ENCODE measurements at regions not wholly inside any gene's neighbourhood (a gene's known extent, or its start where the extent isn't known, plus 50 kb on each side); places are given as distances from the start of the nearest gene placed in this dataset.

DNA sequence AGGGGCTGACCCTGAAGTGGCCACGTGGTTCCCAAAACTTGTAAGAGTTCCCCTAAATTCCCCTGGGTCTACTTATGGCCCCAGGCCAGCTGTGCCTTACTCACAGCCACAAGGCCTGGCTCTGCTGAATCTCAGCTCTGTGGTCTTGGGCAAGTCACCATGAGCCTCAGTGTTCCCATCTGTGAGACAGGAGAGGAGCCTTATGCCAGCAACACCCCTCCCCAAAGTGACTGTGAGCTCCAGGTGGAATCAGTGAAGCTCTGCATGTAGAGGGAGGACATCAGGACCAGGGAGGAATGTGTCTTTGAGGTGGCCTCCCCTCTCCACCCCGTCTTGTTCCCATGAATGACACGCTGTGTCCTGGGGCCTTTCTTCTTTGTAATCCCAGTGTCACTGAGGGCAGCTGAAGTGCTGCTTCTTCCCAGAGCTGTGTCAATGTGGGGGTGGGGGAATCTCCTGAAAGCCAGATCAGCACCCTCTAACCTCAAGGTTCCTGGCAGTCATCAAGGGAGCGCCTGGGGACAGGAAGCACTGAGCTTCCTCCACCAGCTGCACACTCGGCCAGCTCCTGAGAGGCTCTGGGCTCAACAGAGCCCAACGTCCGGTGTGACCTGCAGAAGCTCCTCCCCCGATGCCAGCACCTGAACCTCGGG is 258.9 kb downstream of the UACA start:
- peaks cover 10 to 17% of the 10 kb centered on the region in 2 donors for H3K4me1 ChIP-seq (replicated peaks in 1 of 2)
- H3K27ac ChIP-seq, result peak overlapping the region in 3 of 5 donors; percentile 24 to 82 (median 34)
- intact Hi-C loops (cut with DNase I), result no loop called here
- 40 to 48% (median 46%) methylated on average over 6 to 9 of the region's 9 CpGs for WGBS, 4 donors
- H3K4me3 ChIP-seq, result no peak overlapping the region
- H3K27me3 ChIP-seq, result no peaks in the 10 kb centered on the region
- no peak for TF ChIP-seq POLR2A (IDR thresholded peaks at IDR 0.05)
- TF ChIP-seq, protein P1, sequence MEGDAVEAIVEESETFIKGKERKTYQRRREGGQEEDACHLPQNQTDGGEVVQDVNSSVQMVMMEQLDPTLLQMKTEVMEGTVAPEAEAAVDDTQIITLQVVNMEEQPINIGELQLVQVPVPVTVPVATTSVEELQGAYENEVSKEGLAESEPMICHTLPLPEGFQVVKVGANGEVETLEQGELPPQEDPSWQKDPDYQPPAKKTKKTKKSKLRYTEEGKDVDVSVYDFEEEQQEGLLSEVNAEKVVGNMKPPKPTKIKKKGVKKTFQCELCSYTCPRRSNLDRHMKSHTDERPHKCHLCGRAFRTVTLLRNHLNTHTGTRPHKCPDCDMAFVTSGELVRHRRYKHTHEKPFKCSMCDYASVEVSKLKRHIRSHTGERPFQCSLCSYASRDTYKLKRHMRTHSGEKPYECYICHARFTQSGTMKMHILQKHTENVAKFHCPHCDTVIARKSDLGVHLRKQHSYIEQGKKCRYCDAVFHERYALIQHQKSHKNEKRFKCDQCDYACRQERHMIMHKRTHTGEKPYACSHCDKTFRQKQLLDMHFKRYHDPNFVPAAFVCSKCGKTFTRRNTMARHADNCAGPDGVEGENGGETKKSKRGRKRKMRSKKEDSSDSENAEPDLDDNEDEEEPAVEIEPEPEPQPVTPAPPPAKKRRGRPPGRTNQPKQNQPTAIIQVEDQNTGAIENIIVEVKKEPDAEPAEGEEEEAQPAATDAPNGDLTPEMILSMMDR (IDR thresholded peaks at IDR 0.05), result no peak
- no peaks in the 10 kb centered on the region for H3K36me3 ChIP-seq (replicated peaks in 1 of 2)
- peak; percentile 39 to 77 (median 69) for DNase-seq
- no peaks in the 10 kb centered on the region for H3K9me3 ChIP-seq (replicated peaks in 1 of 3)

DNA sequence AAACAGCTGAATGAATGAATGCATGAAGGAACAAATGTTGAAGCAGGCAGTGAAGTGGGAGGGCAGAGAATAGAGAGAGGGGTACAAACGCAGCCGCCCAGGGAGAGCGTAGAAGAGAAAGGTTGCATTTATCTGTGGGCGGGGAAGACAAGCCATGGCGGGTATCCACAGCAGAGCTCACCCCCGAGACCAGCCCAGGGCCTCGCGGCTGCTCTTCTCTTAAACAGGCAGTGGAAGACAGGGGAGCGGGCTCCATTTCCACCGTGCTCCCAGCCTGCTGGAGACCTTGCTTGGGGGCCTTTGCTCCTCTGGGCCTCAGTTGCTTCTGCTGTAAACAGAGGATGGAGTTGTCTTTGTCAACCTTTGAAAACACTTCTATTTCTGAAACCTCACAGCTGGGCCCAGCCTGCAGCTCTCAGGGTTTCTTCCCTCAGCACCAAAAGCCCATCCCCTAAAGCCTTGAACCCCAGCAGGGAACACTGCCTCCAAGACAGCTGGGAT is 259.5 kb downstream of the UACA start:
- H3K9me3 ChIP-seq (replicated peaks in 1 of 3), result no peaks in the 10 kb centered on the region

DNA sequence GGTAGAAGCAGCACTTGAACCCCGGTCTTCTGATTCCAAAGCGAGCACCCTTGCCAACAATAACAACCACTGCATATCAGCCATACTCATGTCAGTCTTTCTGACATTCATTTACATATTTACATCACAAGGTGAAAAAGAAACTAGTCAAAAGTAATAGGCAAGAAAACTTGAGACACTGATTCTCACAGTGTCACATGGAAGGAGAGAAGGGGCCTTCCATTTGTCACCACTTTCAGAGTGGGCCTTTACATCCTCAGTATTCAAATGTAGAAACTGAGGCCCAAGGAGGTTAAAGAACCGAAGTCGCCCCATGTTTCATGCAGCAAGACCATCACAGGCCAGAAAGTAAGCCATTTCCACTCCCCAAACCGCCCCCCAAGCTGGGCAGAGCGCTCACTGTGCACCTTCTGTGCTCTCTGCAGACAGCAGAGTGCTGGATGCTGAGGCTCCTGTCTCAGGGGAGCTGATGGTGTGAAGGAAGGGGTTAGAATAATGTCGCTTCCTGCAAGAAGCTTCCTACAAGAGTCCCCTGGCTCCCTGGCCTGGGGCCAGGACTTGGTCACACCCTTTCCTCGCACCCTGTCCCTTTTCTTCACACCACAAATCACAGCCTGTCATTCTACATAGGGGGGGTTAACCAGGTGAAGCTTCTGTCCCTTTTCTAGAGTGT is 260.1 kb downstream of the UACA start:
- TF ChIP-seq, protein P1 (IDR thresholded peaks at IDR 0.05), result no peak
- TF ChIP-seq POLR2A (IDR thresholded peaks at IDR 0.05), result no peak
- H3K27me3 ChIP-seq, result no peaks in the 10 kb centered on the region
- 81 to 88% (median 85%) methylated on average over 7 to 8 of the region's 8 CpGs for WGBS, 4 donors
- intact Hi-C loops (cut with DNase I), result no loop called here
- no peaks in the 10 kb centered on the region for H3K36me3 ChIP-seq (replicated peaks in 1 of 2)
- no peak for DNase-seq
- no peak overlapping the region for H3K27ac ChIP-seq
- H3K9me3 ChIP-seq (replicated peaks in 1 of 3), result no peaks in the 10 kb centered on the region
- H3K4me1 ChIP-seq (replicated peaks in 1 of 2), result peaks cover 10 to 17% of the 10 kb centered on the region in 2 donors
- no peak overlapping the region for H3K4me3 ChIP-seq

More for the DNA sequence above, 259.5 kb downstream of the UACA start:
- DNase-seq, result no peak
- Histone ChIP-seq H3K4me1 (replicated peaks in 1 of 2) (peaks cover 10 to 17% of the 10 kb centered on the region in 2 donors), H3K27me3 (no peaks in the 10 kb centered on the region), H3K4me3 (no peak overlapping the region), H3K36me3 (replicated peaks in 1 of 2) (no peaks in the 10 kb centered on the region), H3K27ac (peak overlapping the region in 2 of 5 donors; percentile 34 to 82)
- 87 to 90% (median 88%) methylated on average over 8 to 10 of the region's 10 CpGs for WGBS, 4 donors
- intact Hi-C loops (cut with DNase I), result no loop called here
- no peak for TF ChIP-seq POLR2A (IDR thresholded peaks at IDR 0.05)

DNA sequence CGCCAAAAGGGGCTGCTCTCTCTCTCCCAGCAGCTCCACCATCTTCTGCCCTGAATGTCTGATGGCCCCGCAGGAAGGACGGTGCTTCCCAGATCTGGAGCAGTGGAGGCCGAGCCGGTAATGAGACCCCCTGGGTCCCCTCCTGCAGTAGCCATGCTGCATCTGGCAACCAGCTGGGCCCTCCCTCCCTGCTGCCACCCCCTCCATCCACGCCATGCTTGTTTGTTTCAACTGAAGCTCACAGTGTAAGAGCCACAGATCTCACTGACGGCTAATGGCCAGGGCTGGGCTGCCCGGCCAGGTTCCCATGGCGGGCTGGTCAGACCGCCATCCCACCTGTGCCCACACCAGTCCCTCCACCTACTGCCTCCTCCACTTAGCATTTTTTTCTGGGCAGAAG is 260.8 kb downstream of the UACA start:
- DNase-seq, result no peak
- no peak overlapping the region for H3K27ac ChIP-seq
- peaks cover 10 to 17% of the 10 kb centered on the region in 2 donors for H3K4me1 ChIP-seq (replicated peaks in 1 of 2)
- TF ChIP-seq POLR2A (IDR thresholded peaks at IDR 0.05), result no peak
- TF ChIP-seq, protein P1 (IDR thresholded peaks at IDR 0.05), result no peak
- H3K4me3 ChIP-seq, result no peak overlapping the region
- no peaks in the 10 kb centered on the region for H3K27me3 ChIP-seq
- WGBS, 4 donors, result 87 to 96% (median 90%) methylated on average over 10 of the region's 10 CpGs
- H3K36me3 ChIP-seq (replicated peaks in 1 of 2), result no peaks in the 10 kb centered on the region
- intact Hi-C loops (cut with DNase I), result no loop called here
- H3K9me3 ChIP-seq (replicated peaks in 1 of 3), result no peaks in the 10 kb centered on the region
